K562 (cell line): ENCODE measurements at regions not wholly inside any gene's neighbourhood (a gene's known extent, or its start where the extent isn't known, plus 50 kb on each side); places are given as distances from the start of the nearest gene placed in this dataset.

ENCODE experiments used
- ATAC-seq: fragments of 200-7000 bp; cut with Tn5 transposase; 3 replicates; pipeline ENCODE4 v1.9.1; 2020; ENCODE audit warnings: moderate library complexity
- BruUV-seq: library from RNA; stranded (reverse); fragments of 400-500 nt; replicated peaks from 2 replicates; lab custom pipeline; 2021; lab: Mats Ljungman, UMichigan
- CTCF ChIA-PET: fragments of 300-600 bp; formaldehyde crosslinking; extraction: SDS; loops from one replicate; lab custom pipeline; 2021; ENCODE audit warnings: low intra/inter-chr PET ratio; lab: Yijun Ruan, JAX
- POLR2A ChIA-PET: fragments of 300-600, 350-650 bp; sonication (Branson Sonifier 250); formaldehyde crosslinking; extraction: SDS; loops from one replicate; lab custom pipeline; 2021; ENCODE audit warnings: antibody characterized with exemption, inconsistent platforms; lab: Yijun Ruan, JAX
- DNase-seq, 4 experiments: peaks; one replicate each; pipeline versions ENCODE4 v3.0.0 to v3.0.0-alpha.2; 2011 to 2018; ENCODE audit warnings: low spot score in 3 of 4, mixed read lengths in 3 of 4; ENCODE audit errors: extremely low read depth in 1 of 4
- FAIRE-seq: peaks from 2 replicates; lab custom pipeline; 2011; peaks lifted over from hg19 to GRCh38; lab: Jason Lieb, UNC
- H2AFZ ChIP-seq: 2 replicates; pipeline ENCODE4 v1.6.0; 2011; ENCODE audit warnings: low read depth, low read length, control low read depth, inconsistent platforms
- H3K27ac ChIP-seq: fragments of 200-600 bp; 3 replicates; pipeline ENCODE4 v1.8.0; 2011; ENCODE audit warnings: low read depth, mild to moderate bottlenecking, control low read depth, inconsistent platforms, low read length, moderate library complexity, mixed read lengths; ENCODE audit errors: extremely low read depth
- H3K27me3 ChIP-seq, 2 experiments: fragments of 300-600 bp in 1 of 2; 2 replicates in 1 of 2; 3 replicates in 1 of 2; pipeline versions ENCODE4 v1.6.0 to v1.8.0; 2011; ENCODE audit warnings: inconsistent platforms in 2 of 2, low read length in 2 of 2, mild to moderate bottlenecking in 1 of 2, mixed read lengths in 1 of 2, moderate library complexity in 1 of 2; ENCODE audit not compliant: control insufficient read depth in 2 of 2, insufficient read depth in 2 of 2
- H3K36me3 ChIP-seq: fragments of 300-600 bp; 3 replicates; pipeline ENCODE4 v1.8.0; 2011; ENCODE audit warnings: mild to moderate bottlenecking, low read length, inconsistent platforms; ENCODE audit not compliant: control insufficient read depth, insufficient read depth
- H3K4me1 ChIP-seq, 2 experiments: fragments of 200-600 bp in 1 of 2; replicated peaks in 1 of 2; 2 replicates in 1 of 2; 3 replicates in 1 of 2; pipeline versions ENCODE4 v1.5.1 to v1.8.0; 2011; ENCODE audit warnings: inconsistent platforms in 2 of 2, low read length in 2 of 2, mild to moderate bottlenecking in 1 of 2, mixed read lengths in 1 of 2, moderate library complexity in 1 of 2; ENCODE audit not compliant: control insufficient read depth in 2 of 2, insufficient read depth in 2 of 2
- H3K4me2 ChIP-seq: 2 replicates; pipeline ENCODE4 v1.6.1; 2011; ENCODE audit warnings: low read length, control low read depth, inconsistent platforms, mixed read lengths; ENCODE audit not compliant: insufficient read depth
- H3K4me3 ChIP-seq: fragments of 200-600 bp; sonication (generic), shearing (Covaris generic); 2 replicates; pipeline ENCODE4 v1.5.1; 2016; ENCODE audit warnings: control low read depth, inconsistent platforms
- H3K79me2 ChIP-seq: fragments of 200-600 bp; 3 replicates; pipeline ENCODE4 v1.8.0; 2011; ENCODE audit warnings: low read length, inconsistent platforms; ENCODE audit not compliant: control insufficient read depth, insufficient read depth
- H3K9ac ChIP-seq, 2 experiments: 2 replicates each; pipeline versions ENCODE4 v1.6.0 to v1.6.1; 2011; ENCODE audit warnings: low read depth in 2 of 2, low read length in 2 of 2, control low read depth in 1 of 2, inconsistent platforms in 1 of 2, mild to moderate bottlenecking in 1 of 2, mixed read lengths in 1 of 2; ENCODE audit not compliant: insufficient read depth in 1 of 2
- H3K9me1 ChIP-seq: one replicate; pipeline ENCODE4 v1.6.0; 2011; ENCODE audit warnings: inconsistent platforms, mild to moderate bottlenecking, low read length, moderate library complexity; ENCODE audit not compliant: control insufficient read depth, insufficient read depth
- H3K9me3 ChIP-seq: replicated peaks from 2 replicates; pipeline ENCODE4 v1.5.1; 2011; ENCODE audit warnings: low read depth, low read length, inconsistent platforms; ENCODE audit not compliant: control insufficient read depth, insufficient read depth
- H4K20me1 ChIP-seq: replicated peaks from 2 replicates; pipeline ENCODE4 v1.6.1; 2011; ENCODE audit warnings: low read length, inconsistent platforms, mixed read lengths; ENCODE audit not compliant: control insufficient read depth, insufficient read depth
- ARHGAP35 ChIP-seq: fragments of 450-650 bp; IDR thresholded peaks from 2 replicates; pipeline ENCODE4 v1.6.1; 2018; ENCODE audit not compliant: partially characterized antibody
- KAT2B ChIP-seq: IDR thresholded peaks from one replicate; pipeline ENCODE4 v1.6.1; 2012; ENCODE audit warnings: low read depth, mild to moderate bottlenecking, control low read depth, inconsistent platforms, low read length, moderate library complexity
- LEF1 ChIP-seq: fragments of 450-650 bp; IDR thresholded peaks from 2 replicates; pipeline ENCODE4 v1.6.1; 2016; ENCODE audit warnings: mild to moderate bottlenecking
- MXI1 ChIP-seq: IDR thresholded peaks from 2 replicates; pipeline ENCODE4 v1.6.1; 2011; ENCODE audit warnings: low read depth, mild to moderate bottlenecking, improper control_type of control experiment, low read length
- NFYB ChIP-seq: IDR thresholded peaks from 2 replicates; pipeline ENCODE4 v1.6.1; 2011; ENCODE audit warnings: mild to moderate bottlenecking, moderate library complexity; ENCODE audit not compliant: insufficient read length; ENCODE audit errors: extremely low read depth
- PCBP2 ChIP-seq: fragments of 200-400 bp; formaldehyde crosslinking; IDR thresholded peaks from 2 replicates; pipeline ENCODE4 v1.6.1; 2018; ENCODE audit warnings: low read length, low read depth, mild to moderate bottlenecking, moderate library complexity; ENCODE audit not compliant: poor library complexity, severe bottlenecking
- SREBF1 ChIP-seq: fragments of 150-350 bp; IDR thresholded peaks from 2 replicates; pipeline ENCODE4 v1.6.1; 2014; ENCODE audit warnings: antibody characterized with exemption, low read depth, low read length, borderline replicate concordance
- ZC3H4 ChIP-seq: sonication (generic); formaldehyde crosslinking; IDR thresholded peaks from 2 replicates; pipeline ENCODE4 v1.9.0; 2021; ENCODE audit warnings: missing genetic modification reagents, borderline replicate concordance
- ZNF551 ChIP-seq: fragments of 250-450 bp; sonication (Bioruptor Pico); IDR thresholded peaks from 2 replicates; pipeline ENCODE4 v1.5.0; 2021; ENCODE audit warnings: mild to moderate bottlenecking, moderate library complexity
- ZNF583 ChIP-seq: fragments of 250-450 bp; sonication (Bioruptor Pico); IDR thresholded peaks from 2 replicates; pipeline ENCODE4 v1.4.0; 2020
- ZNF79 ChIP-seq: fragments of 250-450 bp; sonication (Bioruptor Pico); IDR thresholded peaks from 2 replicates; pipeline ENCODE4 v1.4.0; 2020; ENCODE audit warnings: low read depth, mild to moderate bottlenecking, moderate library complexity
- in situ Hi-C: fragments of 300-500 bp; cut with MboI; formaldehyde crosslinking; loops from 4 replicates; pipeline ENCODE4 v1.15.0; 2018; ENCODE audit warnings: inconsistent platforms, mixed read lengths
- intact Hi-C: fragments of 100-400 bp; cut with micrococcal nuclease; formaldehyde crosslinking; loops from 2 replicates; pipeline ENCODE4 v1.14.2; 2022
- TF ChIP-seq, protein P1 (sequence below): fragments of 450-650 bp; IDR thresholded peaks from 2 replicates; pipeline ENCODE4 v1.6.1; 2016; ENCODE audit warnings: antibody characterized with exemption
- TF ChIP-seq, protein P2 (sequence below): IDR thresholded peaks from 2 replicates; pipeline ENCODE4 v1.6.1; 2012; ENCODE audit warnings: low read depth, low read length, improper control_type of control experiment, borderline replicate concordance
- TF ChIP-seq, protein P3 (sequence below): sonication (generic); formaldehyde crosslinking; IDR thresholded peaks from 2 replicates; pipeline ENCODE4 v1.9.0; 2022; ENCODE audit warnings: mild to moderate bottlenecking, missing genetic modification reagents
- TF ChIP-seq, protein P4 (sequence below): sonication (generic); formaldehyde crosslinking; IDR thresholded peaks from 2 replicates; pipeline ENCODE4 v1.8.0; 2022; ENCODE audit warnings: mild to moderate bottlenecking, low read depth, missing genetic modification reagents
- TF ChIP-seq, protein P5 (sequence below): fragments of 150-350 bp; IDR thresholded peaks from 2 replicates; pipeline ENCODE4 v1.6.1; 2014; ENCODE audit warnings: low read depth, mild to moderate bottlenecking, low read length, borderline replicate concordance

DNA sequence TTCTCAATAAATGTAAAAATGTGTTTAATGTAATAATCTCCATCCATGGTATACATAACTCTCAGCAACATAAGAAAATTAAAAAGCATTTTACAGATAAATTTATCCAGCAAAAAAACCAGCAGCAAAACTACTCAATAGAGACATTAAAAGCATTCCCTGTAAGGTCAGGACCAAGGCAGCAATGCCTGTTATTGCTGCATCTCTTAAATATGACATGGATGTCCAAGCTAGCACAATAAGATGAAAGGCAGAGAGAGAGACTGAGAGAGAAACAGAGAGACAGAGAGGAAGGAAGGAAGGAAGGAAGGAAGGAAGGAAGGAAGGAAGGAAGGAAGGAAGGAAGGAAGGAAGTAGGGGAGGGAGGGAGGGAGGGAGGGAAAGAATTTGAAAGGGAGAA, 289.0 kb upstream of the PAPPA start:
- H3K27me3 ChIP-seq, result no peaks in the 10 kb centered on the region
- no peaks in the 10 kb centered on the region for H3K4me1 ChIP-seq
- H4K20me1 ChIP-seq, result no peaks in the 10 kb centered on the region
- BruUV-seq, result no TSS peak
- H3K79me2 ChIP-seq, result no peaks in the 10 kb centered on the region
- ChIA-PET POLR2A (no interaction called here), CTCF (no interaction called here)
- FAIRE-seq, result no peak
- intact Hi-C loops (no loop called here), in situ Hi-C loops (no loop called here)
- H3K9me3 ChIP-seq, result peaks cover 1% of the 10 kb centered on the region; the same call in 1 of the 2 replicates
- no peak overlapping the region for H3K9ac ChIP-seq
- H3K27ac ChIP-seq, result no peak overlapping the region
- H3K9me1 ChIP-seq, result no peaks in the 10 kb centered on the region
- no peak overlapping the region for H3K4me3 ChIP-seq
- no peak for ATAC-seq
- no peak overlapping the region for H3K4me2 ChIP-seq
- H3K36me3 ChIP-seq, result no peaks in the 10 kb centered on the region
- no peak for DNase-seq
- no peak overlapping the region for H2AFZ ChIP-seq
- TF ChIP-seq ZNF79, result no peak
- TF ChIP-seq ARHGAP35, result no peak
- TF ChIP-seq ZC3H4, result no peak
- no peak for TF ChIP-seq MXI1
- TF ChIP-seq, protein P1, sequence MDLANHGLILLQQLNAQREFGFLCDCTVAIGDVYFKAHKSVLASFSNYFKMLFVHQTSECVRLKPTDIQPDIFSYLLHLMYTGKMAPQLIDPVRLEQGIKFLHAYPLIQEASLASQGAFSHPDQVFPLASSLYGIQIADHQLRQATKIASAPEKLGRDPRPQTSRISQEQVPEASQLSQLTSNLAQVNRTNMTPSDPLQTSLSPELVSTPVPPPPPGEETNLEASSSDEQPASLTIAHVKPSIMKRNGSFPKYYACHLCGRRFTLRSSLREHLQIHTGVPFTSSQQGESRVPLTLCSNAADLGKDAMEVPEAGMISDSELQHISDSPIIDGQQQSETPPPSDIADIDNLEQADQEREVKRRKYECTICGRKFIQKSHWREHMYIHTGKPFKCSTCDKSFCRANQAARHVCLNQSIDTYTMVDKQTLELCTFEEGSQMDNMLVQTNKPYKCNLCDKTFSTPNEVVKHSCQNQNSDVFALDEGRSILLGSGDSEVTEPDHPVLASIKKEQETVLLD, result no peak
- TF ChIP-seq, protein P2, sequence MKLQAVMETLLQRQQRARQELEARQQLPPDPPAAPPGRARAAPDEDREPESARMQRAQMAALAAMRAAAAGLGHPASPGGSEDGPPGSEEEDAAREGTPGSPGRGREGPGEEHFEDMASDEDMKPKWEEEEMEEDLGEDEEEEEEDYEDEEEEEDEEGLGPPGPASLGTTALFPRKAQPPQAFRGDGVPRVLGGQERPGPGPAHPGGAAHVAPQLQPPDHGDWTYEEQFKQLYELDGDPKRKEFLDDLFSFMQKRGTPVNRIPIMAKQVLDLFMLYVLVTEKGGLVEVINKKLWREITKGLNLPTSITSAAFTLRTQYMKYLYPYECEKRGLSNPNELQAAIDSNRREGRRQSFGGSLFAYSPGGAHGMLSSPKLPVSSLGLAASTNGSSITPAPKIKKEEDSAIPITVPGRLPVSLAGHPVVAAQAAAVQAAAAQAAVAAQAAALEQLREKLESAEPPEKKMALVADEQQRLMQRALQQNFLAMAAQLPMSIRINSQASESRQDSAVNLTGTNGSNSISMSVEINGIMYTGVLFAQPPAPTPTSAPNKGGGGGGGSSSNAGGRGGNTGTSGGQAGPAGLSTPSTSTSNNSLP, result no peak
- TF ChIP-seq, protein P3, sequence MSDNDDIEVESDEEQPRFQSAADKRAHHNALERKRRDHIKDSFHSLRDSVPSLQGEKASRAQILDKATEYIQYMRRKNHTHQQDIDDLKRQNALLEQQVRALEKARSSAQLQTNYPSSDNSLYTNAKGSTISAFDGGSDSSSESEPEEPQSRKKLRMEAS (CRISPR knock-in tag), result no peak
- TF ChIP-seq LEF1, result no peak
- TF ChIP-seq, protein P4, sequence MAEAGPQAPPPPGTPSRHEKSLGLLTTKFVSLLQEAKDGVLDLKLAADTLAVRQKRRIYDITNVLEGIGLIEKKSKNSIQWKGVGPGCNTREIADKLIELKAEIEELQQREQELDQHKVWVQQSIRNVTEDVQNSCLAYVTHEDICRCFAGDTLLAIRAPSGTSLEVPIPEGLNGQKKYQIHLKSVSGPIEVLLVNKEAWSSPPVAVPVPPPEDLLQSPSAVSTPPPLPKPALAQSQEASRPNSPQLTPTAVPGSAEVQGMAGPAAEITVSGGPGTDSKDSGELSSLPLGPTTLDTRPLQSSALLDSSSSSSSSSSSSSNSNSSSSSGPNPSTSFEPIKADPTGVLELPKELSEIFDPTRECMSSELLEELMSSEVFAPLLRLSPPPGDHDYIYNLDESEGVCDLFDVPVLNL (CRISPR knock-in tag), result no peak
- no peak for TF ChIP-seq KAT2B
- TF ChIP-seq NFYB, result no peak
- TF ChIP-seq PCBP2, result no peak
- no peak for TF ChIP-seq SREBF1
- TF ChIP-seq ZNF583 (CRISPR knock-in tag), result no peak
- TF ChIP-seq, protein P5, sequence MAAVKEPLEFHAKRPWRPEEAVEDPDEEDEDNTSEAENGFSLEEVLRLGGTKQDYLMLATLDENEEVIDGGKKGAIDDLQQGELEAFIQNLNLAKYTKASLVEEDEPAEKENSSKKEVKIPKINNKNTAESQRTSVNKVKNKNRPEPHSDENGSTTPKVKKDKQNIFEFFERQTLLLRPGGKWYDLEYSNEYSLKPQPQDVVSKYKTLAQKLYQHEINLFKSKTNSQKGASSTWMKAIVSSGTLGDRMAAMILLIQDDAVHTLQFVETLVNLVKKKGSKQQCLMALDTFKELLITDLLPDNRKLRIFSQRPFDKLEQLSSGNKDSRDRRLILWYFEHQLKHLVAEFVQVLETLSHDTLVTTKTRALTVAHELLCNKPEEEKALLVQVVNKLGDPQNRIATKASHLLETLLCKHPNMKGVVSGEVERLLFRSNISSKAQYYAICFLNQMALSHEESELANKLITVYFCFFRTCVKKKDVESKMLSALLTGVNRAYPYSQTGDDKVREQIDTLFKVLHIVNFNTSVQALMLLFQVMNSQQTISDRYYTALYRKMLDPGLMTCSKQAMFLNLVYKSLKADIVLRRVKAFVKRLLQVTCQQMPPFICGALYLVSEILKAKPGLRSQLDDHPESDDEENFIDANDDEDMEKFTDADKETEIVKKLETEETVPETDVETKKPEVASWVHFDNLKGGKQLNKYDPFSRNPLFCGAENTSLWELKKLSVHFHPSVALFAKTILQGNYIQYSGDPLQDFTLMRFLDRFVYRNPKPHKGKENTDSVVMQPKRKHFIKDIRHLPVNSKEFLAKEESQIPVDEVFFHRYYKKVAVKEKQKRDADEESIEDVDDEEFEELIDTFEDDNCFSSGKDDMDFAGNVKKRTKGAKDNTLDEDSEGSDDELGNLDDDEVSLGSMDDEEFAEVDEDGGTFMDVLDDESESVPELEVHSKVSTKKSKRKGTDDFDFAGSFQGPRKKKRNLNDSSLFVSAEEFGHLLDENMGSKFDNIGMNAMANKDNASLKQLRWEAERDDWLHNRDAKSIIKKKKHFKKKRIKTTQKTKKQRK, result no peak
- no peak for TF ChIP-seq ZNF551 (CRISPR knock-in tag)
